DOHH2 (cell line): ENCODE measurements at regions not wholly inside any gene's neighbourhood (a gene's known extent, or its start where the extent isn't known, plus 50 kb on each side); places are given as distances from the start of the nearest gene placed in this dataset.

Experiments used
- H3F3A ChIP-seq: fragments of 200-600 bp; sonication (generic), shearing (Covaris generic); 2 replicates; pipeline ENCODE4 v1.6.0; 2016; ENCODE audit warnings: antibody characterized with exemption, mild to moderate bottlenecking; ENCODE audit not compliant: control insufficient read depth, insufficient read depth
- H3K27ac ChIP-seq: fragments of 200-600 bp; sonication (generic); 2 replicates; pipeline ENCODE4 v1.5.1; 2014; ENCODE audit warnings: low read depth, mild to moderate bottlenecking, low read length, moderate library complexity
- H3K27me3 ChIP-seq: fragments of 200-600 bp; sonication (generic); 2 replicates; pipeline ENCODE4 v1.6.1; 2014; ENCODE audit warnings: mild to moderate bottlenecking, low read length, mixed read lengths; ENCODE audit not compliant: control insufficient read depth
- H3K36me3 ChIP-seq: fragments of 200-600 bp; sonication (generic); 2 replicates; pipeline ENCODE4 v1.6.1; 2014; ENCODE audit warnings: mild to moderate bottlenecking, low read length, moderate library complexity, mixed read lengths; ENCODE audit not compliant: control insufficient read depth
- H3K4me1 ChIP-seq: fragments of 200-600 bp; sonication (generic); 2 replicates; pipeline ENCODE4 v1.6.1; 2014; ENCODE audit warnings: mild to moderate bottlenecking, low read length, mixed read lengths; ENCODE audit not compliant: control insufficient read depth
- H3K4me2 ChIP-seq: fragments of 200-600 bp; sonication (generic); 2 replicates; pipeline ENCODE4 v1.6.0; 2014; ENCODE audit warnings: mild to moderate bottlenecking, low read length, moderate library complexity
- H3K4me3 ChIP-seq: fragments of 200-600 bp; sonication (generic); 2 replicates; pipeline ENCODE4 v1.5.1; 2014; ENCODE audit warnings: mild to moderate bottlenecking, low read length, mixed read lengths
- H3K79me2 ChIP-seq: fragments of 200-600 bp; sonication (generic); 2 replicates; pipeline ENCODE4 v1.6.1; 2014; ENCODE audit warnings: mild to moderate bottlenecking, low read length, mixed read lengths; ENCODE audit not compliant: control insufficient read depth
- H3K9me2 ChIP-seq: fragments of 200-600 bp; sonication (generic); replicated peaks from 2 replicates; pipeline ENCODE4 v1.6.1; 2014; ENCODE audit warnings: mild to moderate bottlenecking, low read length, mixed read lengths; ENCODE audit not compliant: control insufficient read depth
- H3K9me3 ChIP-seq: fragments of 200-600 bp; sonication (generic); 2 replicates; pipeline ENCODE4 v1.6.1; 2014; ENCODE audit warnings: antibody characterized with exemption, low read length, mixed read lengths; ENCODE audit not compliant: control insufficient read depth, insufficient read depth
- H4K20me1 ChIP-seq: fragments of 200-600 bp; sonication (generic); 2 replicates; pipeline ENCODE4 v1.6.0; 2014; ENCODE audit warnings: low read depth, mild to moderate bottlenecking, antibody characterized with exemption, low read length, moderate library complexity; ENCODE audit not compliant: control insufficient read depth, insufficient read depth
- CTCF ChIP-seq: fragments of 200-600 bp; sonication (generic); IDR thresholded peaks from one replicate; pipeline ENCODE4 v1.5.1; 2014; ENCODE audit warnings: antibody characterized with exemption, mild to moderate bottlenecking, low read depth, low read length; ENCODE audit not compliant: poor library complexity, severe bottlenecking
- EZH2phosphoT487 ChIP-seq: fragments of 200-600 bp; sonication (generic); IDR thresholded peaks from 2 replicates; pipeline ENCODE4 v1.6.1; 2017; ENCODE audit warnings: borderline replicate concordance, mild to moderate bottlenecking, antibody characterized with exemption, low read length, moderate library complexity, mixed read lengths

- Histone ChIP-seq H3K4me3 (no peak overlapping the region), H3F3A (no peaks in the 10 kb centered on the region), H3K4me2 (no peak overlapping the region), H4K20me1 (no peaks in the 10 kb centered on the region), H3K79me2 (no peaks in the 10 kb centered on the region), H3K9me2 (no peaks in the 10 kb centered on the region), H3K9me3 (no peaks in the 10 kb centered on the region), H3K27ac (no peak overlapping the region), H3K4me1 (no peaks in the 10 kb centered on the region), H3K36me3 (no peaks in the 10 kb centered on the region), H3K27me3 (no peaks in the 10 kb centered on the region)
- TF ChIP-seq EZH2phosphoT487 (no peak), CTCF (no peak)
These were observed 220.7 kb upstream of the KCNJ16 start for GRCh38 chr17:69854225-69854780.

GRCh38 chr17:69856946-69857345 lies 218.1 kb upstream of the KCNJ16 start:
- Histone ChIP-seq H3K79me2 (no peaks in the 10 kb centered on the region), H4K20me1 (no peaks in the 10 kb centered on the region), H3K4me3 (no peak overlapping the region), H3K9me2 (no peaks in the 10 kb centered on the region), H3K27me3 (no peaks in the 10 kb centered on the region), H3F3A (no peaks in the 10 kb centered on the region), H3K4me2 (no peak overlapping the region), H3K4me1 (no peaks in the 10 kb centered on the region), H3K9me3 (no peaks in the 10 kb centered on the region), H3K27ac (no peak overlapping the region), H3K36me3 (no peaks in the 10 kb centered on the region)
- TF ChIP-seq CTCF: no peak
- no peak for TF ChIP-seq EZH2phosphoT487

- Histone ChIP-seq H3K36me3 (no peaks in the 10 kb centered on the region), H3K4me3 (no peak overlapping the region), H3K27ac (no peak overlapping the region), H3K27me3 (no peaks in the 10 kb centered on the region), H3K79me2 (no peaks in the 10 kb centered on the region), H3K9me2 (no peaks in the 10 kb centered on the region), H3K4me1 (no peaks in the 10 kb centered on the region), H3F3A (no peaks in the 10 kb centered on the region), H3K4me2 (no peak overlapping the region), H3K9me3 (no peaks in the 10 kb centered on the region), H4K20me1 (no peaks in the 10 kb centered on the region)
- TF ChIP-seq CTCF (no peak), EZH2phosphoT487 (no peak)
These were observed 217.6 kb upstream of the KCNJ16 start for GRCh38 chr17:69857412-69857835.

- no peaks in the 10 kb centered on the region for H4K20me1 ChIP-seq
- no peak for TF ChIP-seq EZH2phosphoT487
- no peak for TF ChIP-seq CTCF
These were observed 216.6 kb upstream of the KCNJ16 start for GRCh38 chr17:69858460-69858859.

More at GRCh38 chr17:69858460-69858859, 216.6 kb upstream of the KCNJ16 start:
- Histone ChIP-seq H3K36me3 (no peaks in the 10 kb centered on the region), H3K27ac (no peak overlapping the region), H3K4me2 (no peak overlapping the region), H3K27me3 (no peaks in the 10 kb centered on the region), H3K79me2 (no peaks in the 10 kb centered on the region), H3K9me3 (no peaks in the 10 kb centered on the region), H3K4me1 (no peaks in the 10 kb centered on the region), H3F3A (no peaks in the 10 kb centered on the region), H3K4me3 (no peak overlapping the region), H3K9me2 (no peaks in the 10 kb centered on the region)
